Lower lobe of right lung (tissue), 2 donors: ENCODE measurements at regions not wholly inside any gene's neighbourhood (a gene's known extent, or its start where the extent isn't known, plus 50 kb on each side); places are given as distances from the start of the nearest gene placed in this dataset.

Source experiments
- ATAC-seq, 2 donors: fragments of 200-7000 bp; cut with Tn5 transposase; one replicate each; pipeline ENCODE4 v1.9.1; 2020 to 2022; ENCODE audit warnings: mild to moderate bottlenecking in 2 of 2, moderate library complexity in 2 of 2
- DNase-seq: peaks from one replicate; pipeline ENCODE4 v3.0.0-alpha.2; 2020
- H3K27ac ChIP-seq: fragments of 200-600 bp; one replicate; pipeline ENCODE4 v1.8.0; 2022
- H3K27me3 ChIP-seq: fragments of 200-600 bp; one replicate; pipeline ENCODE4 v1.8.0; 2022; ENCODE audit warnings: low read depth
- H3K36me3 ChIP-seq: fragments of 200-600 bp; one replicate; pipeline ENCODE4 v1.8.0; 2022; ENCODE audit warnings: mild to moderate bottlenecking
- H3K4me1 ChIP-seq: fragments of 200-600 bp; one replicate; pipeline ENCODE4 v1.8.0; 2022
- H3K4me3 ChIP-seq: fragments of 200-600 bp; one replicate; pipeline ENCODE4 v1.8.0; 2022; ENCODE audit warnings: mild to moderate bottlenecking
- H3K9me3 ChIP-seq: fragments of 200-600 bp; one replicate; pipeline ENCODE4 v1.8.0; 2022
- CTCF ChIP-seq: fragments of 200-600 bp; IDR thresholded peaks from one replicate; pipeline ENCODE4 v1.8.0; 2022; ENCODE audit warnings: antibody characterized with exemption, mild to moderate bottlenecking
- intact Hi-C: fragments of 100-400 bp; cut with DNase I; formaldehyde crosslinking; loops from one replicate; pipeline ENCODE4 v1.11.0; 2022
- donor health status: DM: no; HTN: yes; CAD: no; lungs with severe emphysema.

- H3K4me3 ChIP-seq = no peak overlapping the region
- no peak for TF ChIP-seq CTCF
- no peaks in the 10 kb centered on the region for H3K27me3 ChIP-seq
- peaks cover 18% of the 10 kb centered on the region for H3K4me1 ChIP-seq
- peak overlapping the region; percentile 64 for H3K27ac ChIP-seq
- H3K36me3 ChIP-seq = no peaks in the 10 kb centered on the region
- intact Hi-C loops = no loop called here
- peak; percentile 65 for DNase-seq
- no peaks in the 10 kb centered on the region for H3K9me3 ChIP-seq
- peak; percentile 74 to 90 for ATAC-seq
Observed at GRCh38 chr20:17796091-17796563, 96.4 kb downstream of the BANF2 start.

GRCh38 chr20:17795501-17796071 lies 95.8 kb downstream of the BANF2 start:
- no peak for TF ChIP-seq CTCF
- Histone ChIP-seq H3K36me3 (no peaks in the 10 kb centered on the region), H3K4me1 (peaks cover 18% of the 10 kb centered on the region), H3K9me3 (no peaks in the 10 kb centered on the region), H3K4me3 (no peak overlapping the region), H3K27me3 (no peaks in the 10 kb centered on the region), H3K27ac (peak overlapping the region; percentile 64)
- DNase-seq (no peak), ATAC-seq (peak; percentile 40 to 51)
- intact Hi-C loops = no loop called here

GRCh38 chr20:17795003-17795402 lies 95.2 kb downstream of the BANF2 start:
- intact Hi-C loops = no loop called here
- Histone ChIP-seq H3K9me3 (no peaks in the 10 kb centered on the region), H3K27ac (peak overlapping the region; percentile 64), H3K27me3 (no peaks in the 10 kb centered on the region), H3K4me3 (no peak overlapping the region), H3K4me1 (peaks cover 18% of the 10 kb centered on the region), H3K36me3 (no peaks in the 10 kb centered on the region)
- TF ChIP-seq CTCF = no peak
- ATAC-seq = no peak
- no peak for DNase-seq

DNA sequence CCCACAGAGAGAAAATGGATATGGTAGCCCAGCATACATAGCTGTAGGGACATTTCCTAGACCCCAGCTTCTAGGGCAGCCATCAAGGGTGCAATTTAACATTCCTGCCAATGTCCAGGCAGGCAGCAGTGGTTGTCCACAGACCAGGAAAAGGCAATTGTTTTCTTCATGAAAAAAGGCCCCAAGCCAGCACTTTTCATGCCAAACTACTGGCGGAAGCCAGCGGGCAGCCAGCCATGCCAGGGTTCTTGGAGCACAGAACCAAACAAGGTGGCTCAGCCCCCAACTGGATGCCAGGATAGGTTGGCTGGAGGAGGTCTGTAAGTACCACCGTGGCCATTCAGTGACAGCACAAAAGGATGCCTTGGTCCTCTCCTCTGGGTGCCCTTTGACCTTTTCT lies 94.6 kb downstream of the BANF2 start:
- no peak overlapping the region for H3K4me3 ChIP-seq
- no peaks in the 10 kb centered on the region for H3K36me3 ChIP-seq
- intact Hi-C loops = no loop called here
- no peak for TF ChIP-seq CTCF
- H3K27me3 ChIP-seq = no peaks in the 10 kb centered on the region
- no peaks in the 10 kb centered on the region for H3K9me3 ChIP-seq
- no peak overlapping the region for H3K27ac ChIP-seq
- no peak for ATAC-seq
- DNase-seq = no peak
- H3K4me1 ChIP-seq = peaks cover 18% of the 10 kb centered on the region

GRCh38 chr20:17793986-17794385 lies 94.2 kb downstream of the BANF2 start:
- Histone ChIP-seq H3K27ac (no peak overlapping the region), H3K36me3 (no peaks in the 10 kb centered on the region), H3K4me1 (peaks cover 18% of the 10 kb centered on the region), H3K4me3 (no peak overlapping the region), H3K9me3 (no peaks in the 10 kb centered on the region), H3K27me3 (no peaks in the 10 kb centered on the region)
- DNase-seq (no peak), ATAC-seq (no peak)
- intact Hi-C loops = no loop called here
- TF ChIP-seq CTCF = no peak
